Suprapubic skin (tissue), 4 donors: ENCODE measurements at regions not wholly inside any gene's neighbourhood (a gene's known extent, or its start where the extent isn't known, plus 50 kb on each side); places are given as distances from the start of the nearest gene placed in this dataset.

Source experiments
- CTCF ChIP-seq, 2 donors: fragments of 200-600 bp in 1 of 2; fragments of 450-650 bp in 1 of 2; sonication (generic) in 1 of 2; IDR thresholded peaks; one replicate each; pipeline ENCODE4 v1.5.1; 2016 to 2019; ENCODE audit warnings: antibody characterized with exemption in 2 of 2, mild to moderate bottlenecking in 1 of 2, moderate library complexity in 1 of 2
- POLR2A ChIP-seq, 2 donors: fragments of 450-650 bp; IDR thresholded peaks; one replicate each; pipeline ENCODE4 v1.6.1; 2017; ENCODE audit warnings: antibody characterized with exemption in 2 of 2, mild to moderate bottlenecking in 2 of 2, moderate library complexity in 2 of 2
- POLR2AphosphoS5 ChIP-seq, 3 donors: sonication (generic); formaldehyde crosslinking; IDR thresholded peaks; one replicate each; pipeline ENCODE4 v1.6.1; 2017; ENCODE audit warnings: antibody characterized with exemption in 3 of 3

- no peak for TF ChIP-seq CTCF (IDR thresholded peaks at IDR 0.05)
- no peak for TF ChIP-seq POLR2A (IDR thresholded peaks at IDR 0.05)
- TF ChIP-seq POLR2AphosphoS5 (IDR thresholded peaks at IDR 0.05) = no peak
These were observed 314.3 kb downstream of the BRD1 start for GRCh38 chr22:49513358-49513851.
